GM12878 (cell line): ENCODE measurements at regions not wholly inside any gene's neighbourhood (a gene's known extent, or its start where the extent isn't known, plus 50 kb on each side); places are given as distances from the start of the nearest gene placed in this dataset.

ENCODE experiments used
- ATAC-seq: fragments of 200-7000 bp; cut with Tn5 transposase; 3 replicates; pipeline ENCODE4 v1.9.1; 2020; ENCODE audit warnings: mild to moderate bottlenecking, moderate library complexity
- BruUV-seq: library from RNA; stranded (reverse); fragments of 400-500 nt; replicated peaks from 2 replicates; lab custom pipeline; 2021; lab: Mats Ljungman, UMichigan
- CTCF ChIA-PET: fragments of 300-600 bp; sonication (Branson Sonifier 250); formaldehyde crosslinking; extraction: SDS; loops from one replicate; lab custom pipeline; 2021; ENCODE audit warnings: inconsistent platforms; lab: Yijun Ruan, JAX
- POLR2A ChIA-PET: fragments of 350-600 bp; formaldehyde crosslinking; extraction: SDS; loops from one replicate; lab custom pipeline; 2021; ENCODE audit warnings: inconsistent platforms; lab: Charles Lee
- RAD21 ChIA-PET: fragments of 300-600 bp; sonication (Branson Sonifier 250); formaldehyde crosslinking; loops from one replicate; lab custom pipeline; 2023; ENCODE audit warnings: antibody characterized with exemption; ENCODE audit not compliant: unreplicated experiment; lab: Charles Lee
- SMC1A ChIA-PET: fragments of 300-600 bp; sonication (Branson Sonifier 250); formaldehyde crosslinking; loops from one replicate; lab custom pipeline; 2023; ENCODE audit not compliant: unreplicated experiment, uncharacterized antibody; lab: Charles Lee
- DNase-seq: peaks from one replicate; pipeline ENCODE4 v3.0.0-alpha.2; 2011; ENCODE audit warnings: low read depth, low spot score
- FAIRE-seq: peaks from 3 replicates; lab custom pipeline; 2011; peaks lifted over from hg19 to GRCh38; lab: Jason Lieb, UNC
- H2AFZ ChIP-seq: 2 replicates; pipeline ENCODE4 v1.6.0; 2011; ENCODE audit warnings: low read depth, low read length, control low read depth; ENCODE audit not compliant: control insufficient read depth
- H3K27ac ChIP-seq: 2 replicates; pipeline ENCODE4 v1.5.1; 2011; ENCODE audit warnings: control low read depth; ENCODE audit not compliant: control insufficient read depth, insufficient read depth
- H3K27me3 ChIP-seq, 2 experiments: replicated peaks in 1 of 2; 2 replicates each; pipeline versions ENCODE4 v1.6.0 to v1.6.1; 2011; ENCODE audit warnings: low read length in 1 of 2; ENCODE audit not compliant: control insufficient read depth in 2 of 2, insufficient read depth in 2 of 2
- H3K36me3 ChIP-seq, 2 experiments: 2 replicates each; pipeline ENCODE4 v1.5.1; 2011; ENCODE audit warnings: low read length in 1 of 2; ENCODE audit not compliant: control insufficient read depth in 2 of 2, insufficient read depth in 2 of 2
- H3K4me1 ChIP-seq: 2 replicates; pipeline ENCODE4 v1.6.1; 2011; ENCODE audit warnings: mild to moderate bottlenecking, low read length, moderate library complexity, mixed read lengths; ENCODE audit not compliant: control insufficient read depth, insufficient read depth
- H3K4me2 ChIP-seq: 2 replicates; pipeline ENCODE4 v1.6.0; 2011; ENCODE audit warnings: control low read depth; ENCODE audit not compliant: control insufficient read depth, insufficient read depth
- H3K4me3 ChIP-seq: fragments of 200-600 bp; sonication (generic); 2 replicates; pipeline ENCODE4 v1.5.1; 2016
- H3K79me2 ChIP-seq: 2 replicates; pipeline ENCODE4 v1.6.0; 2011; ENCODE audit warnings: low read length; ENCODE audit not compliant: control insufficient read depth, insufficient read depth
- H3K9ac ChIP-seq: 2 replicates; pipeline ENCODE4 v1.8.0; 2011; ENCODE audit warnings: low read length, control low read depth, mixed read lengths; ENCODE audit not compliant: control insufficient read depth, insufficient read depth
- H3K9me3 ChIP-seq: replicated peaks from 3 replicates; pipeline ENCODE4 v1.5.1; 2011; ENCODE audit warnings: mild to moderate bottlenecking, low read length; ENCODE audit not compliant: control insufficient read depth, insufficient read depth
- H4K20me1 ChIP-seq: 2 replicates; pipeline ENCODE4 v1.6.0; 2011; ENCODE audit not compliant: control insufficient read depth, insufficient read depth
- CTCF ChIP-seq, 3 experiments: IDR thresholded peaks in 2 of 3; conservative IDR thresholded peaks in 1 of 3; 2 replicates each; pipeline ENCODE4 v1.5.1; 2011; ENCODE audit warnings: low read depth in 3 of 3, low read length in 3 of 3, mild to moderate bottlenecking in 3 of 3, control low read depth in 2 of 3, moderate library complexity in 2 of 3, inconsistent platforms in 1 of 3, mixed read lengths in 1 of 3; ENCODE audit not compliant: control insufficient read depth in 2 of 3, insufficient read depth in 1 of 3; ENCODE audit errors: extremely low read depth in 1 of 3
- RAD21 ChIP-seq: IDR thresholded peaks from 2 replicates; pipeline ENCODE4 v1.6.1; 2011; ENCODE audit warnings: mild to moderate bottlenecking, low read depth, low read length, moderate library complexity; ENCODE audit not compliant: insufficient read depth
- SMC3 ChIP-seq: IDR thresholded peaks from 2 replicates; pipeline ENCODE4 v1.6.1; 2011; ENCODE audit warnings: low read length, improper control_type of control experiment, borderline replicate concordance
- ZNF207 ChIP-seq: fragments of 450-650 bp; IDR thresholded peaks from 2 replicates; pipeline ENCODE4 v1.6.1; 2014; ENCODE audit warnings: antibody characterized with exemption, mild to moderate bottlenecking, borderline replicate concordance
- ZNF622 ChIP-seq: fragments of 450-650 bp; IDR thresholded peaks from 2 replicates; pipeline ENCODE4 v1.6.1; 2017; ENCODE audit warnings: mild to moderate bottlenecking, inconsistent platforms
- WGBS: methylation state at CpG from one replicate; pipeline ENCODE4 v1.1.6; 2016; ENCODE audit warnings: low lambda C conversion rate; ENCODE audit not compliant: insufficient replicate concordance, insufficient coverage; ENCODE audit errors: missing lambda C conversion rate; 5-methylcytosine and 5-hydroxymethylcytosine counted together
- in situ Hi-C: fragments of 300-500 bp; cut with MboI; formaldehyde crosslinking; loops from 9 replicates; pipeline ENCODE4 v1.14.3; 2018; ENCODE audit warnings: mixed read lengths
- intact Hi-C: fragments of 100-400 bp; cut with micrococcal nuclease; formaldehyde crosslinking; loops from one replicate; pipeline ENCODE4 v1.14.2; 2022; ENCODE audit not compliant: unreplicated experiment

- Histone ChIP-seq H3K27me3 (peaks cover 2 to 3% of the 10 kb centered on the region in 2 experiments; a peak in 2 of 4 replicates), H3K4me3 (no peak overlapping the region), H3K4me1 (no peaks in the 10 kb centered on the region), H3K9me3 (no peaks in the 10 kb centered on the region), H4K20me1 (no peaks in the 10 kb centered on the region), H3K4me2 (no peak overlapping the region), H3K79me2 (no peaks in the 10 kb centered on the region), H2AFZ (no peak overlapping the region), H3K27ac (no peak overlapping the region), H3K9ac (no peak overlapping the region), H3K36me3 (no peaks in the 10 kb centered on the region)
- no peak for FAIRE-seq
- no peak for DNase-seq
- in situ Hi-C loops: no loop called here
- BruUV-seq: no TSS peak
- WGBS: 35% methylated on average over 8 of the region's 8 CpGs
- CTCF ChIA-PET: no interaction called here
- SMC1A ChIA-PET: no interaction called here
- intact Hi-C loops: loop anchor here (5.0 kb wide), 1 partner anchor 122 kb away; no protein-coding TSS in a partner anchor
- no peak for TF ChIP-seq ZNF622
- ATAC-seq: no peak
- POLR2A ChIA-PET: no interaction called here
- RAD21 ChIA-PET: no interaction called here
Observed at GRCh38 chr14:51554339-51554920, 97.3 kb upstream of the FRMD6 start.

GRCh38 chr14:51554953-51555352, 96.8 kb upstream of the FRMD6 start:
- Histone ChIP-seq H3K79me2 (no peaks in the 10 kb centered on the region), H3K4me1 (no peaks in the 10 kb centered on the region), H3K27me3 (peaks cover 2 to 3% of the 10 kb centered on the region in 2 experiments; a peak in 2 of 4 replicates)
- ChIA-PET RAD21 (no interaction called here), SMC1A (no interaction called here)
- WGBS: 48% methylated on average over 2 of the region's 2 CpGs
- ATAC-seq (peak; percentile 37; the same call in 2 of the 3 replicates), FAIRE-seq (no peak)
- no TSS peak for BruUV-seq
- TF ChIP-seq SMC3 (peak; percentile 55; the same call in 1 of the 2 replicates), CTCF (IDR thresholded peaks at IDR 0.05 in 2 of 3, conservative IDR thresholded peaks at IDR 0.05 in 1 of 3; ENCODE audit: control insufficient read depth in 2 of 3, extremely low read depth in 1 of 3, insufficient read depth in 1 of 3, low read depth in 3 of 3, low read length in 3 of 3) (peak in 2 of 3 experiments; percentile 28 to 29; a peak in 4 of 6 replicates), RAD21 (peak; percentile 55), ZNF207 (no peak)
- TF ChIP-seq, all 136 proteins: peak for 3
- ChIA-PET POLR2A (no interaction called here), CTCF (no interaction called here)
- no peak overlapping the region for H2AFZ ChIP-seq
- in situ Hi-C loops: no loop called here
- no peaks in the 10 kb centered on the region for H4K20me1 ChIP-seq
- H3K4me3 ChIP-seq: no peak overlapping the region
- H3K27ac ChIP-seq: no peak overlapping the region
- no peaks in the 10 kb centered on the region for H3K36me3 ChIP-seq
- intact Hi-C loops: loop anchor here (5.0 kb wide), 3 partner anchors 97 to 222 kb away; partner anchors contain the start of gene FRMD6
- H3K4me2 ChIP-seq: no peak overlapping the region
- no peak for DNase-seq
- H3K9me3 ChIP-seq: no peaks in the 10 kb centered on the region
- no peak overlapping the region for H3K9ac ChIP-seq
